ENCODE measurements at regions not wholly inside any gene's neighbourhood (a gene's known extent, or its start where the extent isn't known, plus 50 kb on each side); places are given as distances from the start of the nearest gene placed in this dataset.

DNA sequence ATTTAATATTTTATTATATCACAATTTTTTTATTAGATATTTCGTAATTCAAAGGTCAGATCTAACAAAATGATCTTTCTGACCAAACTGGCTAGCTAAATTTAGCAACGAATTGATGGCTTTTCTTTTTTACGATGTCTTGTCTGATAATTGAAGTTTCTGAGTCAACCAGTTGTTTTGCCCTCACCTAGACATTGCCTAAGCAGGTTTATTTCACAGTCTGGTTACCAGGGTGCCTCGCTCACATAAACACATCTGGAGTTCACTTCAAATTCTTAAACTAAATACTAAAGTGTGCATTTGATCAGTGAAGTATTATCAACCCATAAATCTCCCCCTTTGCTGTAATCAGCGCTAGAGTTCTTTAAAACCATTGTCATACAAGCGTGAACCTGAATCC, 448.3 kb downstream of the TLE4 start:
- no peak overlapping the region for H3K9ac ChIP-seq (ENCODE audit: low read length)
- no peaks in the 10 kb centered on the region for H3K27me3 ChIP-seq (ENCODE audit: control insufficient read depth, insufficient read depth, low read length)
- no peaks in the 10 kb centered on the region for H3K36me3 ChIP-seq (ENCODE audit: control insufficient read depth, insufficient read depth, low read length)
- no peaks in the 10 kb centered on the region for H3K4me1 ChIP-seq (ENCODE audit: control insufficient read depth, insufficient read depth, low read length)
- H3K4me3 ChIP-seq (ENCODE audit: low read depth, low read length): no peak overlapping the region
- 0 out of 2 replicates have a peak, but pooled peaks cover 1% of the 10 kb centered on the region for H3K9me3 ChIP-seq (ENCODE audit: control insufficient read depth, insufficient read depth, low read depth, low read length)
- no peak overlapping the region for H3K27ac ChIP-seq (ENCODE audit: low read depth, low read length)

DNA sequence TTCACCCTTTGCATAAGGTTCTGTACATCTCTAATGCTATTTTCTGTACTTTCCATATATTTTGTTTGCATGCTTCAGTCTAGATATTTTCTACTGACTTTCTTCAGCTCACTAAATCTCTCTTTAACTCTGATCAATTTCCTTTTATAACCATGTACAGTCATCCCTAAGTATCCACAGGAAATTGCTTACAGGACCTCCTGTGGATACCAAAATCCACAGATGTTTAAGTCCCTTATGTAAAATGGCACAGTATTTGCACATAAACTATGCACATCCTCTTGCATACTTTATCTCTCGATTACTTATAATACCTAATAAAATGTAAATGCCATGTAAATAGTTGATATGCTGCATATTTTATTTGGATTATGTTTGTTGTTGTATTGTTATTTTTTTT, 442.1 kb downstream of the TLE4 start:
- H3K4me1 ChIP-seq (ENCODE audit: control insufficient read depth, insufficient read depth, low read length): no peaks in the 10 kb centered on the region
- H3K9me3 ChIP-seq (ENCODE audit: control insufficient read depth, insufficient read depth, low read depth, low read length): no peaks in the 10 kb centered on the region
- no peaks in the 10 kb centered on the region for H3K36me3 ChIP-seq (ENCODE audit: control insufficient read depth, insufficient read depth, low read length)
- H3K4me3 ChIP-seq (ENCODE audit: low read depth, low read length): no peak overlapping the region
- H3K27ac ChIP-seq (ENCODE audit: low read depth, low read length): no peak overlapping the region
- H3K27me3 ChIP-seq (ENCODE audit: control insufficient read depth, insufficient read depth, low read length): no peaks in the 10 kb centered on the region
- H3K9ac ChIP-seq (ENCODE audit: low read length): no peak overlapping the region

DNA sequence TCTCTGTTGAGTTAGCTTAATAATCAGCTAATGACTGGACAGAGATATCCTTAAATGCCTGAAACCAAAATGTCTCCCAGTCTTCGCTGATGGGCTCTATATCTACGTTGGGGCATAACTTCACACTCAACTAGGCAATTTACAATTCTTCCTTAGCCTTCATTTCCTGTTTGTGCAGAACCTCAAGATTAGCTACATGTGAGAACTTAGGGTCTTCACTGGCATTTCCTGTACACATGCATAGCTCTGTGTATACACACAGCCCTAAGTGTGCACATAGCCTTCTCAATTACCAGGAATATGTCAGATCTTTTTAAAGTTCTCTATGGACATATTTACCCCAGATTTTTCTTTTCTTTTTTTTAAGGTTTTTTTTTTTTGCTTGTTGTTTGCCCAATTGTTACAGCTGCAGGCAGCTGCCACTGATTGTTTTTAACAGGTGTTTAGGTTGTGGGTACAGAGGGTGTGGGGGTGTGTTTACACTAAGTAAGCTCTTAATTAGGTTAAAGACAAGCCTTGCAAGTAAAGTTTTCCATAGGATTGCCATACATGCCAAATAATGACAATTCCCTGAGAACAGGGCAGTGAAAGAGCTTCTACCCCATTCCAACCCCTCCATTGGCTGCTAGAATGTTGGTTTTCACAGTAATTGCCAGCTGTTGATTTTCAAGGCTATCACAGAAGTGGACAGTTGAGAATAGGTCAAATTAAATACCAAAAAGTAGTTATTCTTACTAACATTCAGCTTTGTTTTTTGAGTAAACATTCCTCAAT, 441.0 kb downstream of the TLE4 start:
- Histone ChIP-seq H3K36me3 (ENCODE audit: control insufficient read depth, insufficient read depth, low read length) (no peaks in the 10 kb centered on the region), H3K4me3 (ENCODE audit: low read depth, low read length) (no peak overlapping the region), H3K4me1 (ENCODE audit: control insufficient read depth, insufficient read depth, low read length) (no peaks in the 10 kb centered on the region), H3K27ac (ENCODE audit: low read depth, low read length) (no peak overlapping the region), H3K9me3 (ENCODE audit: control insufficient read depth, insufficient read depth, low read depth, low read length) (no peaks in the 10 kb centered on the region), H3K27me3 (ENCODE audit: control insufficient read depth, insufficient read depth, low read length) (no peaks in the 10 kb centered on the region), H3K9ac (ENCODE audit: low read length) (no peak overlapping the region)

DNA sequence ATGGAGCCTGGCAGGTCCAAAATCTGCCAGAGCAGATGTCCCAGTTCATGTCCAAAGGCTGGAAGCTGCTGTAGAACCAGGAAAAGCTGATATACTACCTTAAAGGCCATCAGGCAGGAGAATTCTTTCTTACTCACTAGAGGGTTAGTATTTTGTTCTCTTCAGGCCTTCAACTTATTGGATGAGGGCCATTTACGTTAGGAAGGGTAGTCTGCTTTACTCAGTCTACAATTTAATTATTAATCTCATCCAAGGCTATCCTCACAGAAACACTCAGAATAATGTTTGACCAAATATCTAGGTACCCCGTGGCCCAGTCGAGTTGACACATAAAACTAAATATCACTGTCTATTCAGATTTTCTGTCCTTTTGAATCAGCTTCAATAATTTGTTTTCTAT, 437.4 kb downstream of the TLE4 start:
- no peaks in the 10 kb centered on the region for H3K9me3 ChIP-seq (ENCODE audit: control insufficient read depth, insufficient read depth, low read depth, low read length)
- no peaks in the 10 kb centered on the region for H3K4me1 ChIP-seq (ENCODE audit: control insufficient read depth, insufficient read depth, low read length)
- H3K4me3 ChIP-seq (ENCODE audit: low read depth, low read length): no peak overlapping the region
- no peak overlapping the region for H3K27ac ChIP-seq (ENCODE audit: low read depth, low read length)
- no peaks in the 10 kb centered on the region for H3K36me3 ChIP-seq (ENCODE audit: control insufficient read depth, insufficient read depth, low read length)
- H3K27me3 ChIP-seq (ENCODE audit: control insufficient read depth, insufficient read depth, low read length): no peaks in the 10 kb centered on the region
- no peak overlapping the region for H3K9ac ChIP-seq (ENCODE audit: low read length)

DNA sequence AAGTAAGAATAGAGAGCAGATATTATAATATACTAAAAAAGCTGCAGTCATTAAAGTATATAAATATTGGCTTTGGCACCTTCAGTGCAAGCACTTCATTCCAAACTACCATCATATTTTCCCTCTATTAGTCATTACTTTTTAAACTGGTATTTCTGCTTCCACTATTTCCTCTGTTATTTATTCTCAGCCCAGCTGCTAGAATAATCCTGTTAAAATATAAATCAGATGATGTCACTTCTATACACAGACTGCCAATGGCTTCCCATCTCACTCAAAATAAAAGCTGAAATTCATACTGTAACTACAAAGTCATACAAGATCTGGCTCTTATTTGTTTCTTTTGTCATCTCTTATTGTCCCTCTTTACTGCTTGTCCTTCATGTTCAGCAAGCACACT, 432.9 kb downstream of the TLE4 start:
- H3K27me3 ChIP-seq (ENCODE audit: control insufficient read depth, insufficient read depth, low read length): no peaks in the 10 kb centered on the region
- H3K4me1 ChIP-seq (ENCODE audit: control insufficient read depth, insufficient read depth, low read length): no peaks in the 10 kb centered on the region
- H3K27ac ChIP-seq (ENCODE audit: low read depth, low read length): no peak overlapping the region
- H3K9ac ChIP-seq (ENCODE audit: low read length): no peak overlapping the region
- H3K4me3 ChIP-seq (ENCODE audit: low read depth, low read length): no peak overlapping the region
- no peaks in the 10 kb centered on the region for H3K36me3 ChIP-seq (ENCODE audit: control insufficient read depth, insufficient read depth, low read length)
- no peaks in the 10 kb centered on the region for H3K9me3 ChIP-seq (ENCODE audit: control insufficient read depth, insufficient read depth, low read depth, low read length)

DNA sequence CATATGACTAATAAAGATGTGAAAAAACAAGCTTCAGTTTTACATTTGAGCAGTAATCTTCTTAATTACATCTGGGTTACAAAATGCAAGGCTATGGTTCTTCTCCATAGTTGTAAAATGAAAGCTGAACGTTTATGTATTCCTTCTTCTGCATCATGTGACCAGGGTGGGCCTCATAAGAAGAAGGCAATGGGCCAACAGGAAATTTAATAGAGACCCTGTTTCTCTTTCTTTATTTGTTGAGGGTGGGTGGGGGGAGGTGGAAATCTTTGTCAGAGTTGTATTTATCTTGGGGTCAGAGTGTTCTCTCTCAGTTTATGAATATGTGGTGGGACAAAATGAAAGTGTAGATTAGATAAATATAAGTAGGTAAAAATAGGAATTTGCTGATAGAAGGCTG, 418.8 kb downstream of the TLE4 start:
- Histone ChIP-seq H3K9me3 (ENCODE audit: control insufficient read depth, insufficient read depth, low read depth, low read length) (no peaks in the 10 kb centered on the region), H3K27me3 (ENCODE audit: control insufficient read depth, insufficient read depth, low read length) (no peaks in the 10 kb centered on the region), H3K4me3 (ENCODE audit: low read depth, low read length) (no peak overlapping the region), H3K27ac (ENCODE audit: low read depth, low read length) (no peak overlapping the region), H3K4me1 (ENCODE audit: control insufficient read depth, insufficient read depth, low read length) (no peaks in the 10 kb centered on the region), H3K9ac (ENCODE audit: low read length) (no peak overlapping the region), H3K36me3 (ENCODE audit: control insufficient read depth, insufficient read depth, low read length) (no peaks in the 10 kb centered on the region)

DNA sequence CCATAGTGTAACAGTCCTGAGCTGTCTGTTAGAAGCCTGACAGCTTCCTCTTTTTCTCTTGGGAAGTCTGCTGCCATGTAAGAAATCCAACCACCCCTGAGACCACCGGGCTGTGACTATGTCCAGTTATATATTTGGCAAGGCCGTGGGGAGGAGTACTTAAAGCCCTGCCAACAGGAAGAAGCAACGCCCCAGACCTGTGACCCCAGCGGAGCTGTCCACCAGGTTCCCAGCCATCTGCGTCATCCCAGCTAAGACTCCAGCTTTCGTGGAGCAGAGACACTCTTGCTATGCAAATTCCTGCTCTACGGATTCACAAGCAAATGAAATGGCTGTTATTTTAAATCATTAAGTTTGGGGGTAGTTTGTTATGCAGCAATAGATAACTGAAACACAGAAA, 417.3 kb downstream of the TLE4 start:
- Histone ChIP-seq H3K36me3 (ENCODE audit: control insufficient read depth, insufficient read depth, low read length) (no peaks in the 10 kb centered on the region), H3K27me3 (ENCODE audit: control insufficient read depth, insufficient read depth, low read length) (no peaks in the 10 kb centered on the region), H3K9me3 (ENCODE audit: control insufficient read depth, insufficient read depth, low read depth, low read length) (no peaks in the 10 kb centered on the region), H3K9ac (ENCODE audit: low read length) (no peak overlapping the region), H3K4me3 (ENCODE audit: low read depth, low read length) (no peak overlapping the region), H3K4me1 (ENCODE audit: control insufficient read depth, insufficient read depth, low read length) (no peaks in the 10 kb centered on the region), H3K27ac (ENCODE audit: low read depth, low read length) (no peak overlapping the region)

DNA sequence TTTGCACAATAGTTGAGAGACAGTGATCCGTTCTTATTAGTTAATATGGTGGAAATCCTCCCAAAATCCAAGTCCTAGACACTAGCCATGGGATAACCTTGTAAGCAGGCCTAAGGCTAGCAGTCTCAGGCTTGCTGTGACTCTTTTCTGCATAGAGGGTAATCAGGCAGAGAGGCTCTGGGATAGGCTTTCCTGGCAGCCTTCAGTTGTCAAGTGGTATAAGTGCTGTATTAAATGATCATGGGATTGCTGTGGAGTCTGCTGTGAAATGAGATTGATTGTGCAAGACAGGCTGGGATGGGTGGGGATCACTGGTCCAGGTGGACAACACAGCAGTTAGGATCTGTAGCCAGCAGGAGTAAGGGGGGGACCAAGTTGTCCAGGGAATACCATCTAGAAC, 416.4 kb downstream of the TLE4 start:
- no peaks in the 10 kb centered on the region for H3K9me3 ChIP-seq (ENCODE audit: control insufficient read depth, insufficient read depth, low read depth, low read length)
- H3K4me3 ChIP-seq (ENCODE audit: low read depth, low read length): no peak overlapping the region
- no peaks in the 10 kb centered on the region for H3K4me1 ChIP-seq (ENCODE audit: control insufficient read depth, insufficient read depth, low read length)
- no peak overlapping the region for H3K9ac ChIP-seq (ENCODE audit: low read length)
- no peaks in the 10 kb centered on the region for H3K36me3 ChIP-seq (ENCODE audit: control insufficient read depth, insufficient read depth, low read length)
- H3K27ac ChIP-seq (ENCODE audit: low read depth, low read length): no peak overlapping the region
- no peaks in the 10 kb centered on the region for H3K27me3 ChIP-seq (ENCODE audit: control insufficient read depth, insufficient read depth, low read length)

DNA sequence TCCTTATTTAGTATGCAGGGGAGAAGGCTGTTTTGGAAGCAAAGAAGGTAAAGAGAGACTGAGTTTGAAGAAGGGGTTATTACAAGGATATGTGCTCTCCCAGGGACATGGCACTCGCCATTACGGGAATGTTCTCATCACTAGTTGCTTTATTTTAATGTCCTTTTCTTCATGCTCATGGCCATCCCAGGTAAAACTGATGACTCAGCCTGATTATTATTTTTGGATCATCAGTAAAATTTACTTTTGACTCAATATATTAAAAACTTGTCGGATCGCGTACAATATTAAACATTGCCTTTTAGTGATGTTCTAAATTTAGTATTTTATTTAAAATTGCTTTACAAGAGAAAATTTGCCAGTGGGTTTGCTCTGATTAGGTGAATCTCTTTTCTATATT, 414.7 kb downstream of the TLE4 start:
- no peaks in the 10 kb centered on the region for H3K36me3 ChIP-seq (ENCODE audit: control insufficient read depth, insufficient read depth, low read length)
- H3K4me3 ChIP-seq (ENCODE audit: low read depth, low read length): no peak overlapping the region
- no peak overlapping the region for H3K27ac ChIP-seq (ENCODE audit: low read depth, low read length)
- H3K4me1 ChIP-seq (ENCODE audit: control insufficient read depth, insufficient read depth, low read length): no peaks in the 10 kb centered on the region
- no peaks in the 10 kb centered on the region for H3K27me3 ChIP-seq (ENCODE audit: control insufficient read depth, insufficient read depth, low read length)
- no peak overlapping the region for H3K9ac ChIP-seq (ENCODE audit: low read length)
- no peaks in the 10 kb centered on the region; the same call in 1 of the 2 replicates for H3K9me3 ChIP-seq (ENCODE audit: control insufficient read depth, insufficient read depth, low read depth, low read length)

DNA sequence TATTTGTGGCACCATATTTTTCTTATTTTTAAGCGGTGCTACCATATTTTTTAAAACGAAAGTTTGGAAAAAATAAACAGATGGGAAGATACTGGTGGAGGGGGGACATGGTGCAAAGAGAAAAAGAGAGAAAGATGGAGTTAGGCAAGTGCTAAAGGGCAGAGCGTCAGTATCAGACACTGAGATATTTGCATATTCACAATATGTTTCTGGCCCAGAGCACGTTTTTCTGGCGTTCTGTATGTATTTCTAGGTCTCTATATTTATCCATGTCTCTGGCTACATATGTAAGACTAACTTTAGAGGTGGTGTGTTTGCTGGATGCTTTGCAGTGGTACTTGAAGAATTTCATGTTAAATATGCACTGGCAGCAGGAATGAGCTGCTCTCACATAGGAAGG, 414.0 kb downstream of the TLE4 start:
- no peaks in the 10 kb centered on the region for H3K36me3 ChIP-seq (ENCODE audit: control insufficient read depth, insufficient read depth, low read length)
- no peaks in the 10 kb centered on the region for H3K27me3 ChIP-seq (ENCODE audit: control insufficient read depth, insufficient read depth, low read length)
- H3K4me3 ChIP-seq (ENCODE audit: low read depth, low read length): no peak overlapping the region
- no peak overlapping the region for H3K9ac ChIP-seq (ENCODE audit: low read length)
- H3K4me1 ChIP-seq (ENCODE audit: control insufficient read depth, insufficient read depth, low read length): no peaks in the 10 kb centered on the region
- H3K9me3 ChIP-seq (ENCODE audit: control insufficient read depth, insufficient read depth, low read depth, low read length): no peaks in the 10 kb centered on the region; the same call in 1 of the 2 replicates
- no peak overlapping the region for H3K27ac ChIP-seq (ENCODE audit: low read depth, low read length)

DNA sequence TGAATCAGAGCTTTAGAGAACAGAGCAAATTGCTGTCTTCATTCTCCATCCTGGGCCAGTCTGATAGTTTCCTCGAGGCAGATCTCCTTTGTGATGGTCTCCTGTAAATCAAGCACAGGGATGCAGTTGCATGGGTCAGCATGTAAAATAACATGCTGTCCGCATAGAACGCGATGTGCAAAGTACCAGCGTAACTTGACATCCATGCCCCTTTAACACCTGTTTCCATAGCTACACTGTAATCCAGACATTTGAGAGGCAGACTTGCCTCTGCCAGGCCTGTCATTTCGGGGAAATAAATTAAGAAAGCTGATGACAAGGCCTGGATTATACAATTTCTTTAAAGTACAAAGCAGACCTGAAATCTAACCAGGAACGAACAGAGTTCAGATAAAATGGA, 413.5 kb downstream of the TLE4 start:
- Histone ChIP-seq H3K27me3 (ENCODE audit: control insufficient read depth, insufficient read depth, low read length) (no peaks in the 10 kb centered on the region), H3K4me1 (ENCODE audit: control insufficient read depth, insufficient read depth, low read length) (no peaks in the 10 kb centered on the region)

More for the DNA sequence above, 413.5 kb downstream of the TLE4 start:
- H3K4me3 ChIP-seq (ENCODE audit: low read depth, low read length): no peak overlapping the region
- no peaks in the 10 kb centered on the region for H3K36me3 ChIP-seq (ENCODE audit: control insufficient read depth, insufficient read depth, low read length)
- H3K9me3 ChIP-seq (ENCODE audit: control insufficient read depth, insufficient read depth, low read depth, low read length): no peaks in the 10 kb centered on the region; the same call in 1 of the 2 replicates
- H3K9ac ChIP-seq (ENCODE audit: low read length): no peak overlapping the region
- no peak overlapping the region for H3K27ac ChIP-seq (ENCODE audit: low read depth, low read length)
